AG09309 (cell line): ENCODE measurements at regions not wholly inside any gene's neighbourhood (a gene's known extent, or its start where the extent isn't known, plus 50 kb on each side); places are given as distances from the start of the nearest gene placed in this dataset.

Experiments used
- DNase-seq: peaks from one replicate; pipeline ENCODE4 v3.0.0-alpha.2; 2010; ENCODE audit warnings: low read depth
- H3K4me3 ChIP-seq: 2 replicates; pipeline ENCODE4 v1.5.1; 2011; ENCODE audit warnings: mild to moderate bottlenecking, low read depth, low read length, moderate library complexity; ENCODE audit not compliant: control insufficient read depth
- TF ChIP-seq, protein P1 (sequence below): IDR thresholded peaks from 2 replicates; pipeline ENCODE4 v1.5.1; 2011; ENCODE audit warnings: mild to moderate bottlenecking, low read depth, low read length, inconsistent platforms; ENCODE audit not compliant: insufficient read depth, control insufficient read depth; ENCODE audit errors: missing control alignments

DNA sequence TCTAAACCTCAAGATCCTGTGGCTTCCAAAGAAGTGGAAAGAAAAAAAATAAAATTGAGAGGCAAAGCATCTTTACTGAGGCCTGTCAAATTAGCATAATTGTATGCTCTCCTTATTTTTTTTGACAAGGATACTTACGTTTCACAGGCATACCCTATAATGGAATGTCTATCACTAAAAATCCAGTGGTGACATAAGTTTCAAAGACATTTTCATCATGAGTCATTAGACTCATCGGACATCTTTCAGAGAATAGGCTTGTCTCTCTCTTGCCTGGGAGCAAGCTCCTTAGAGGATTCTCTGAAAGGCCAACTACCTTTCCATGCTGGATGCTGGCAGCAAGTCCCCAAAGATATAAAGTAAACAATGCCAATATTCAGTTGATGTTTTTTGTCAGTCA is 380.7 kb upstream of the STEAP1 start:
- H3K4me3 ChIP-seq = no peak overlapping the region
- DNase-seq = no peak
- TF ChIP-seq, protein P1, sequence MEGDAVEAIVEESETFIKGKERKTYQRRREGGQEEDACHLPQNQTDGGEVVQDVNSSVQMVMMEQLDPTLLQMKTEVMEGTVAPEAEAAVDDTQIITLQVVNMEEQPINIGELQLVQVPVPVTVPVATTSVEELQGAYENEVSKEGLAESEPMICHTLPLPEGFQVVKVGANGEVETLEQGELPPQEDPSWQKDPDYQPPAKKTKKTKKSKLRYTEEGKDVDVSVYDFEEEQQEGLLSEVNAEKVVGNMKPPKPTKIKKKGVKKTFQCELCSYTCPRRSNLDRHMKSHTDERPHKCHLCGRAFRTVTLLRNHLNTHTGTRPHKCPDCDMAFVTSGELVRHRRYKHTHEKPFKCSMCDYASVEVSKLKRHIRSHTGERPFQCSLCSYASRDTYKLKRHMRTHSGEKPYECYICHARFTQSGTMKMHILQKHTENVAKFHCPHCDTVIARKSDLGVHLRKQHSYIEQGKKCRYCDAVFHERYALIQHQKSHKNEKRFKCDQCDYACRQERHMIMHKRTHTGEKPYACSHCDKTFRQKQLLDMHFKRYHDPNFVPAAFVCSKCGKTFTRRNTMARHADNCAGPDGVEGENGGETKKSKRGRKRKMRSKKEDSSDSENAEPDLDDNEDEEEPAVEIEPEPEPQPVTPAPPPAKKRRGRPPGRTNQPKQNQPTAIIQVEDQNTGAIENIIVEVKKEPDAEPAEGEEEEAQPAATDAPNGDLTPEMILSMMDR = no peak

DNA sequence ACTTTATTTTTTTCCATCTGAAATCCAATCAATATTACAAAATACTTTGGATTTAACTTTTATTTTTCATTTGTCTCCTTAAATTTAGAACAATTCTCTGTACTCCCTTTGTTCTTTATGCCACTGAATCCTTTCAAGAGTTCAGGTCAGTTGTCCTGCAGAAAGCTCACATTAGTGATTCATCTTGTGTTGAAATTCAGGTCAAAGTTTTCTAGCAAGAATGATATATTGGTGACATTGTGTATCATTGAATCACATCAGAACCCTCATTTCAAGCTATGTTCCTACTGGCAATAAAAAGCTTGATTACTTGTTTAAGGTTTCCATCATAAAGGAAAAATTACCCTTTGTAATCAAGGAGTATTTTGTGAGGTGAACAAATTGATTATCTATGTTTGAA is 378.8 kb upstream of the STEAP1 start:
- no peak overlapping the region for H3K4me3 ChIP-seq
- TF ChIP-seq, protein P1 = no peak
- no peak for DNase-seq

DNA sequence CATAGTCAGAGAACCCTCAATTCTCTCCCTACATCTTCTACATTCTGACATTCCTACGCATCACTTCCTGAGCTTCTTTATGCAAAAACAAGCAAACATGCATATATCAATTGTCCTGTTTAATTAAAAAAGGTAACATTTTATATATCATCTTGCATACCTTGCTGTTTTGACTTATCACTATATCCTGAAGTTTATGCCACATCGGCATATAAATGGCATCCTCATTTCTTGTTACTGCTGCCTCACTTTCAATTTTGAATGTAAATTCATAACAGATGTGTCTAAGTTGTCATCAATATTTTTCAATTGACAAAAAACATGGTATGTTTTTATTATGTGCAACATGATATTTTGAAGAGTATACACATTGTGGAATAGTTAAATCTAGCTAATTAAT is 377.3 kb upstream of the STEAP1 start:
- no peak overlapping the region for H3K4me3 ChIP-seq
- TF ChIP-seq, protein P1 = no peak
- no peak for DNase-seq

DNA sequence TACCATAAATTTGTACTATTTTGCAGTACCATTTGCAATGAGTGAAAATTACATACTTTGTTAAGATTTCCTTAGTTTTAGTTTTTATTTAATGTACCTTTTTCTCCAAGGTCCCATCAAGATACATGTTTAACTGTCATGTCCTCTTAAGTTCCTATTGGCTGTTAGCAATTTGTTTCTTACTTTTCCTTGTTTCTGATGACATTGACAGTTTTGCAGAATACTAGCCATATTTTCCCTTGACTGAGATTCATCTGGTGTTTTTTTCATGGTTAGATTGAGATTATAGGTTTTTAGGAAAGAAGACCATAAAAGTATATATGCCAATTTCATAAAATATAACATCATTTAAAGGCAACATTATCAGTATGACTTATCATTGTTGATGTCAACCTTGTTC is 376.8 kb upstream of the STEAP1 start:
- TF ChIP-seq, protein P1 = no peak
- no peak for DNase-seq
- no peak overlapping the region for H3K4me3 ChIP-seq

DNA sequence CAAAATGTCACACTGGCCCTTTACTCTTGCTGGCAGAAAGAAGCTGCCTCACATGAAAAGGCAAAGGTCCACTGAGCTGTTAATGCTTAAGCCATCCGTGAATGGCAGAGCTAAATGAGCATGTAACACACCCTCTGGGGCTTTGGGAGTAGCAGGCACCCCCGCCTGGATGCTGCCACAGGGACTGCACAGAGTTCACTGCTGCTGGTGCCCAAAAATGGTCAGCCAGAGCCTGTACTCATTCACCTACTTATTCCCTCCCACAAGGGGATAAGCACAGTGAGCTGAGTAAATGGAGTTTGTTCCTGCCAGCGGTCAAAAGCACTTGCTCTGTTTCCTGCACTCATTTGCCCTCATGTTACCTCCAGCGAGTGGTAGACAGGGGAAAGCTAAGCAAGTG is 374.0 kb upstream of the STEAP1 start:
- TF ChIP-seq, protein P1 = no peak
- no peak for DNase-seq
- no peak overlapping the region for H3K4me3 ChIP-seq

DNA sequence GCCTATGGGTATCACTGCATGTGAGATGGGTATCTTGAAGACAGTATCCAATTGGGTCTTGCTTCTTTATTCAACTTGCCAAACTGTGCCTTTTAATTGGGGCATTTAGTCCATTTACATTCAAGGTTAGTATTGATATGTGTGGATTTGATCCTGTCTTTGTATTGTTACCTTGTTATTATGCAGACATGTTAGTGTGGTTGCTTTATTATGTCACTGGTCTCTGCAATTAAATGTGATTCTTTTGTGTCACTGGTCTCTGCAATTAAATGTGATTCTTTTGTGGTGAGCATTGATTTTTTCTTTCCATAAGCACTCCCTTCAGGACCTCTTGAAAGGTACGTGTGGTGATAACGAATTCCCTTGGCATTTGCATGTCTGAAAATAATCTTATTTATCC is 357.8 kb upstream of the STEAP1 start:
- DNase-seq = no peak
- no peak overlapping the region for H3K4me3 ChIP-seq

DNA sequence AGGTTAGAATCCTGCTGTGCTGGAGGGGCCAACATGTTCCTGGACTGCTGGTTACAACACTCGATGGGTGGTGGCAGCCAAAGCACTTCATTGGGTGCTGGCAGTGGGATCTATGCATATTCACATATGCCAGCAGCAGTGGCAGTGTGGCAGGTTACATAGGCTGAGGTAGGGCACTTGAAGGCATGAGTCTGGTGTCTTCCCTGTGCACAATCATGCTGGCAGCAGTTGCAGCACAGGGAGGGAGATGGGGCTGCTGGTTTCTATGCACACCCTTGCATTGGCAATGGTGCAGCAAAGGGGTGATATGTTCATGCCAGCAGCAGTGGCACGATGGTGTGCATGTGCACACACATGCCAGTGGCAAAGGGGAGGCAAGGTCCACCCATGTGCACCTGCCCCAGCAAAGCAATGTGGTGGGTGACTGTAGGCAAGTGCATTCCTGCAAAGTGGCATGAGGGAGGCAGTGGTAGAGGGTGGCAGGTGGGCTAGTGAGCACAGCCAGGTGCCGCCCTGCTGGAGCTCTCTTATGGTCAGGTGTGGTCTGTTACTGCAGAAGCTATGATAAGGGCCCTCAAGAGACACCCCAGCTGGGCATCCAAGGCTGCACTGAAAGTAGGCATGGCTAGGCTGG is 356.2 kb upstream of the STEAP1 start:
- TF ChIP-seq, protein P1 = no peak
- no peak overlapping the region for H3K4me3 ChIP-seq
- DNase-seq = no peak

More for the DNA sequence above, 357.8 kb upstream of the STEAP1 start:
- TF ChIP-seq, protein P1 = no peak
